GM21390 (cell line): ENCODE measurements at regions not wholly inside any gene's neighbourhood (a gene's known extent, or its start where the extent isn't known, plus 50 kb on each side); places are given as distances from the start of the nearest gene placed in this dataset.

Experiments
- ATAC-seq: cut with Tn5 transposase; IDR thresholded peaks from one replicate; pipeline ENCODE4 v1.9.1; 2021; ENCODE audit not compliant: unreplicated experiment

DNA sequence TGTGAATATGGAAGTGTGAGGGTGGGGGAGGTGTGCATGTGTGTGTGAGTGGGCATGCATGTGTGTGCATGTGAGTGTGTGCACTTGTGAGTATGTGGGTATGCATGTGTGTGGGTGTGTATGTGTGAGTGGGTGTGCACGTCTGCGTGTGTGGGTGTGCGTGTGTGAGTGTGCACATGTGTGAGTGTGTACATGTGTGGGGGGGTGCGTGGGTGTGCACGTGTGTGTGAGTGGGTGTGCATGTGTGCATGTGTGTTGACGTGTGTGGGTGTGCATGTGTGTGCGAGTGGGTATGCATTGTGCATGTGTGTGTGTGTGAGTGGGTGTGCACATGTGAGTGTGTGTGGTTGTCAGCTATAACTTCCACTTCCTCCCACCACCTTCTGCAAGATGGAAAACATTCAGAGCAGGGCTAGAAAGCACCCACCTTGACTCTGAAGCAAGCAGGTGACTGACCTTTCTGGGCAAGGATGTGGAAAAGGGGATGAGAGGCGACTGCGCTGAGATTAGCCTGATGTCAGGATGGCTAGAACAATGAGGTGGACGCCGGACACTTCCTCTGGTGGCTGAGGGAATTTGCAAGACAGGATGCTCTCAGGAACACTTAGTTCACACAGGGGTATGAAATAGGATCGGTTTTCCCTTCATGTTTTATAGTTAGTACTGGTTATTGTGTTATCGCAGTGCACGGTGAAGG, 103.6 kb downstream of the ACKR3 start:
- no peak for ATAC-seq

DNA sequence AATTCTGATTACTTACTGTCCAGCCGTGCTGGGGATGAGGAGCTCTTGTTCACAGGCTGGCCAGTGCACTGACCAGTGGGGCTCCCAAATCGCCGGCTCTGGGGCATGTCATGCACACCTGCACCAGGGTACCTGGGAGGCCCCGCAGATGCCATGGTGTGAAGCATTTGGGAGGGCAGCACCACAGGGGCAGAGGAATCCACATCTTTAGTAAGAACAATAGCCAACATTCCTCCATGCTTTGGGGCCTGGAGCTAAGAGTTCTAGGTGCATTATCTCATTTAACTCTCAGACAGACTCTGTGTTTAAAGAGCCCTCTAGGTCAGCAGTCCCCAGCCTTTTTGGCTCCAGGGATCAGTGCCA, 104.2 kb downstream of the ACKR3 start:
- no peak for ATAC-seq

DNA sequence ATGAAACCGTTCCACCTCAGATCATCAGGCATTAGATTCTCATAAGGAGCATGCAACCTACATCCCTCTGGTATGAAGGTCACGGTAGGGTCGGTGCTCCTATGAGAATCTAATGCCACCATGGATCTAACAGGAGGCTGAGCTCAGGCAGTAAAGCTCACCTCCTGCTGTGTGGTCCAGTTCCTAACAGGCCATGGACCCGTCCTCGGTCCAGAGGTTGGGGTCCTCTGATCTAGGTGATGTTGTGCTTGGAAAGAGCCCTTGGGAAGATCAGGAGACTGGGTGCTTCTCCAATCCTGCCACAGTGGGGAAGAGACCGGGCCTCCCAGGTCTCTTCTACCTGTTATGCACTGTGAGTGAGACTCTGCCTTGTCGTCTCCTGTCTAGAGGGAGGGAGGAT, 104.6 kb downstream of the ACKR3 start:
- no peak for ATAC-seq

DNA sequence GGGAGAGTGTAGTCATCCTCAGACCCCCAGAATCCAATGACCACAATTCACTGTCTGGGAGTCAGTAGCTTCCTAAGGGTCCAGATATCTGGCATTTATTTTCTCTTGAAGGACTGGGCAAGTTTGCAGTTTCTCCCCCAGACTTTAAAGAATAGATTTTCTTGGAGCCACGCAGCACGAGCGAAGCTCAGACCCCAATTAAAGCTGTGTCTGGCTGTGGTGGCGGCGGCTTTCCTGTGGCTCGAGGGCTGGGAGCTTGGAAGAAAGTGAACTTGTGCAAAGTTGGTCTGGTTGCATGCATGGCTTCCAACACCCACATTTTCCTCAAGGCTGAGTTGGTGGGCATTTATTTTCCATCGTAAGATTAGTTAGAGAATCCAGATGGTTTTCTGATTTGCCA, 105.0 kb downstream of the ACKR3 start:
- no peak for ATAC-seq

DNA sequence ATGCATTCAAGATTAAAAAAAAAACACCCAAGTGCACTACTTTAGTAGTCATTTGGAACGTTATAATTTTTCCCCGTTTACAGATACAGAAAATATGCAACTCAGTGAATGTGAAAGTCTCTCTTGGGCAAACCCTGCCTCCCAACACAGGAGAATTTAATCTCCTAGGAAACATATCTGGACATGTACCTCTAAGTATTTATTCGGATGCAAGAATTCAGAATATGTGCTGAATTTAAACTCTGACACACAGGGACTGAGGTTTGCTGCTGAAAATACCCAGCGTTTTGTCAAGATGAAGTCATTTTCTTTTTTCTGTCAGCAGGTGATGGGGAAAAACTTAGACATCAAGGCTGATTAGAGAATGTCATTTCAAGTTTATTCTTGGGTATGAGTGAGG, 105.4 kb downstream of the ACKR3 start:
- no peak for ATAC-seq

DNA sequence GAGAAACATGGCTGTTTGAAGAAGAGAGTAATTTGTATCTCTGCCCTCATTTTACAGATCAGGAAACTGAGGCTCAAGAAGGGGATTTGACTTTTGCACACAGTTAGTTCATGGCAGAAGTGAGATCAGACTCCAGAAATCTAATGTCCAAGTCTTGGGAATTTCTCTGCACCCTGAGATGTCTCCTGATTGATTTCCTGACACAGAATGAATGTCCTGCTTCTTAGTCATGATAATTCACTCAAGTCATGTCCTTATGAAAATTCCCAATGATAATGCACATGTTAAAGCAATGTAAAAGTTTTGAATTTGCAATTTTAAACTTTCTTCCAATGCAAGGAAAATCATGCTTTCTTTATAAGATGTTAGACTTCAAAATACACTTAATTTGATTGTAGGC, 105.9 kb downstream of the ACKR3 start:
- no peak for ATAC-seq

DNA sequence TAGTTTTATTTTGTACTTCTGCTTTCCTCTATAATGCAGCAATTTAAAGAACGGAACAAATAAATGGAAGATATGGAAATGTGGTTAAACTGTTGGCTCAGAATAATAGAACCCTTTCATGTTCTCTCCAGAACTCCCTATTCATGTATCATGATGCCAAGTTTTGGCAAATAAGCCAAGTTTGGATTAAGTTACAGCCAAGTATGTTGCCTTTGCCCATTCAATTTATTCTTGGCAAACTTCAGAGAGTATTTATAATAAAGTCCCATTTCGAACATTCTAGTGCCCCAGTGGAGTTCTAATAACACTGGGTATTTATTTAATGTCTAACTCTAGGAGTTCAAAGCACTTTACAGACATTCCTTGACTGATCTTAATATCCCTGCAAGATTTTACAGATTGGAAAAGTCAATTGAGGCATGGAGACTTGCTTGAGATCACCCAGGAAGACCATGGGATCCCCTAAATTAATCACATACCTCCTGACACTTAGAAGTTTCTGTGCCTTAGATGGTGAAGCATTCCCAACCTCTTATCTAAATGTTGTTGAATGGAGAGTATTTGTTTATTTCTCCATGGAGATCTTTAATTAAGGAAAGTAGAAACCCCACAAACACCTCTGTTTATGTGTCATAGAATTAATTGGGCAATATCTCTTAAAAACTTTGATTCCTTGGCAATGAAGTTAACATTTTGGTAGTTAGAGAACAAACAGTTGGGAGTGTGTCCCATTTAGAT, 106.7 kb downstream of the ACKR3 start:
- ATAC-seq, result no peak

DNA sequence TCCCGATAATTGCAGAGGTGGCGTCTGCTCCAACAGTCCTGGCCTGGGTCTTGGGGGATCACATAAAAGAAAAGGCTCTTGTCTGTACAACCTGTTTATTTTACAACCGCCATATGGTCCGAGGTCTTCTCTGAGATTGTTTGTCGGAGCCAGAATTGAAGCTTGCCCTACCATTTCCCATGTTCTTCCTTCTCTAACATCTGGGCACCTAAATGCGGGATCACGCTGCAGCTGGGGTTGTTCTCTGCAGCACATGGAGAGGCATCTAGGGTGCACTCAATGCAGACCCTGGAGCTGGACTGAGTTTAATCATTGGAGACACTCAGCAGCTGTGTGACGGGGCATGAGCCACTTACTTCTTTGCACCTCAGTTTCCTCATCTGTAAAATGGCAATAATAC, 107.7 kb downstream of the ACKR3 start:
- no peak for ATAC-seq

DNA sequence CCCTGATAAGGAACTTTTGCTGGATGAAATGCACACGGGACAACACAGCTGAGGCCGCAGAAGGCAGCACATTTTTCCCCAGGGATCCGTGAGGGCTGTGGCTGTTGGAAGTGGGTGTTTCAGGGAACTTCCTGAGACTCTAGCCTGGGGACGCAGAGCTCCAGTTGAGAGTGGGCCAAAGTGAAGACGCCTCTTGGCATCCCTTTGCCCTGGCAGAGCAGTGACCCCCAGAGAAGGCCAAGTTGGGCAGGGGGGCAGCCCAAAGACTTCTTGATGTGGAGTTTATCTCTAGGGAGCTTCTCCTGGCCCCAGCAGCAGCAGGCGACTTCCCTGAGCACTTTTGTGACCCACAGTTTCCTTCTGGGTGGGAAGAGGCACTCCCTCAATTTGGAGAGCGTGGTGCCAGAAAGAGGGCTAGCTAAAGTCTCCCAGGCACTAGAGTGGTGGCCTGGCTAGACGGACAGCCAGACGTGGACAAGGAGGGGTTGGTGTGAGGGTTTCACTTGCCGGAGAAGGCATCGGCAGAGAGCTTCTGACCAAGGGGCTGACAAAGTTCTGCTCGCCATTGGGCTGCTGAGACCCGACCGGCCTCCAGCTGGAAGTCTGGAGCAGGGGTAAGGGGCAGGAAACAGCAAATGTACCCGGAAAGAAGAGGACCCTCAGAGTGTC, 108.8 kb downstream of the ACKR3 start:
- no peak for ATAC-seq

DNA sequence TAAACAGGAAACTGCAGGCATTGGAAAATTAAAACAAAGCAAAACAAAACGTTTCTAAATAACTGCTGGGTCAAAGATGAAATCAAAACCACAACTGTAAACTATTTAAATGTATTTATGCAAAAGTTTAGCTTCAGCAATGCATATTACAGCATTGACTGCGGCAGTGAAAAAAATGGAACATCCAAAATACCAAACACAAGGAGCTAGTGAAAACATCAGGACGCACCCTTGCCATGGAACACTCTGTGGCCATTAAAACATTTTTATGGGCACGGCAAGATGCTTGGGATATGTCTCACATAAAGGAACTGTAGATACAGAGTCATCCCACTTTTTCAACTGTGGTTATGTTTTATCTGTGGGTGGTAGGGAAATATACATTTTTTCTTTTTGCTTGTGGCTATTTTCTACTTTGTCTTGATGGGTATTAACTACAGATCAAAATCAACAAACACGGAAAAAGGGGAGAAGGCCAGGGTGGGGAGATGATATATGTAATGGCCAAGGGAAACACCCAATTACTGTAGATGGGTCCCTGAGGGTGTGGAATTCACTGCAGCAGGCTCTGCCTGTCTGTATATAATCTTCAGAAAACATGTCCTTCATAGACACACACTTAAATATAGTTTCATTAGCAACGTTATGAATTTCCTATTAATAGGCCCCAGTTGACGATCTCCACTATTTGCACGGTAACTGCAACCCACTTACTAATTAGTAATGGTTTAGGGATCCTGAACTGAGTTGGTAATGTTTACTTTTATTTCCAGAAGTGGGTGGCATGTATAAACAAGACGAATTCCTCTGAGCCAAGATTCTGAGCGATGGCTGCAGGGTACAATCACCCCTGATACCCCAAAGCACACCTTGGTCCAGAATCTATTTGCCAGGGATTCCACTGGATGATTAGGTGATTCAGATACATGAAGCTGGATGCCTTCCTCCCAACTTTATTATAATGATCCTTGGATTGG, 110.5 kb downstream of the ACKR3 start:
- ATAC-seq, result no peak

DNA sequence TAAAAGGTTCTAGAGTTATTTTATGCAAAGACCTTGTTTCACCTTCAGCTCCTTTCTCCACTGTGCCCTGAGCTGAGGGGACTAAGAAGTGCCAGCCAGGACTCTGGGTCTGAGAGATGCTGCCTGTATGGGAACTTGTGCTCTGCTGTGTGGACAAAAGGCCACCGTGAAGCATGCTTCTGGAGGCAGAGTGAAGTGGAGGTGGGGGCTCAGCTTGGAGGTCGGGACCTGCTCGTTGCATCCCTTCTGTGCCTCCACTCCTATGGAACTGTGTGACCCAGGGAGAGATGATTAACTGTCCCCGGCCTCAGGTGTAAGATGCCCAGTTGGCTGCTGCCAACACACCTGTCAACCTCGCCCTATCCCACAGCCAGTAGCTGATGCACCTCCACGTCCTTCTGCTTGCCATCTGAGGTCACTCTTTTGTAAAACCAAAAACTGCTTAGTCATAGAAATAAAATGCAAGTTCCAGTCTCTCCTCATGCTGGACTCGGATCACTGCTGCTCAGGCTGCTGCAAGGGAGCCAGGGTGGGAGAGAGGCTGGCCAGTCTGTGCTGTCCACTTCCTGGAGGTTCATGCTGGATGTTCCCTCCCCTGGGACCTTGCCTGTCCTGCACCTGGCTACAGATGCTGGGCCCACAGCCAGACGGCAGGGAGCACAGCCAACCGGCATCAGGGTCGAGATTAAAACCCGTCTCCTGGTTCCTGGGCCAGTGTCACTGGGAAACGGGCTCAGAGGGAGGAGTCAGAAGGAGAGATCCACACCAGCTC, 113.2 kb downstream of the ACKR3 start:
- ATAC-seq, result no peak

DNA sequence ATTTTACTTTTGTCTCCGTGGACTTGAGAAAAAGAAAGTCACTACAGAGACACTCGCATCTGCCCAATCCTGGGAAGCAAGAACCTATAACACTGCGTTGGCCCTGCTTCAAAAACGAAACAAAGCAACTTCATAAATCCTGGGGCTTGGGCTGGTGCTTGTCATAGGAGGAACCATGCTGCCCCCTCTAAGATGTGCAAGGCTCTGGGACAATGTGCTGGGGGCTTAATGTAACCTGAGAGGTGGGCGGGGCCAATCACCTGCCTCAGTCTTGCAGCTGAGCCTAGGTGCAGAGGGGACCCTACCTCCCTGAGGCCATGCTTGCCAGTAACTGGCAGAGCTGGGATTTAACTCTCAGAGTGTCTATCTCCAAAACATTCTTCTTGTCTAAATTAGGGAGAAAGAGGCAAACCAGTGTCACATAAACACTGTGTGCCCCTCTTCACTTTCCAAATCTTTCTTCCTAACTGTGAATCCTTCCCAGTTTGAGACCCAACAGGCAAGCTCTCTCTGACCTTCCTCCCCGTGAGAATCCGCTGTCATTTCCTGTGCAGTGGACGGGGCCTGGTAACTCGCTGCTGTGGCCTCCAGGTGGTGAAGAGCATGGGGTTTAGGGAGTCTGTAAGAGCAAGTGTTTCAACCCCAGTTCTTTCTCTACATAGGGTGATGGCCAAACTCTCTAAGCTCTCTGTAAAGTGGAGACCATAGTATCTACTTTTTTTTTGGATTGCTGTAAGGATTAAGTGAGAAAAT, 115.1 kb downstream of the ACKR3 start:
- no peak for ATAC-seq

DNA sequence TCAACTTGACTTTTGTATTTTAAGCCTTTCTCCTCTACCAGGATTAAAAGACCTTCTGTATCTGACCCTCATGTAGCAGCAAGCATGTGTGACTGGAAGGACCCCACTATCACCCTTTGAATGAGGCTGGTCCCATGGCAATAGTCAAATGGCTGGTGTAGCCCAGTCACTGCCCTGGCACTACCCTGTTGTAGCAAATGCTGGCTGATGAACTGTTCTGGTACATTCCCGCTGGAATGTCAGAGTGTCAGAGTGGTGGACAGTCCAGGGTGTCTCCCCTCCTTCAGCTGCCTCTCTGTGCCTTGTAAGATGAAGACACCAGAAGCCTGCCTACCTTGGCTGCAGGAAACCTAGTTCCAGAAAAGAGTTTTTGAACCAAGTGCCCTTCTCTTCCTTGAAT, 115.7 kb downstream of the ACKR3 start:
- no peak for ATAC-seq

DNA sequence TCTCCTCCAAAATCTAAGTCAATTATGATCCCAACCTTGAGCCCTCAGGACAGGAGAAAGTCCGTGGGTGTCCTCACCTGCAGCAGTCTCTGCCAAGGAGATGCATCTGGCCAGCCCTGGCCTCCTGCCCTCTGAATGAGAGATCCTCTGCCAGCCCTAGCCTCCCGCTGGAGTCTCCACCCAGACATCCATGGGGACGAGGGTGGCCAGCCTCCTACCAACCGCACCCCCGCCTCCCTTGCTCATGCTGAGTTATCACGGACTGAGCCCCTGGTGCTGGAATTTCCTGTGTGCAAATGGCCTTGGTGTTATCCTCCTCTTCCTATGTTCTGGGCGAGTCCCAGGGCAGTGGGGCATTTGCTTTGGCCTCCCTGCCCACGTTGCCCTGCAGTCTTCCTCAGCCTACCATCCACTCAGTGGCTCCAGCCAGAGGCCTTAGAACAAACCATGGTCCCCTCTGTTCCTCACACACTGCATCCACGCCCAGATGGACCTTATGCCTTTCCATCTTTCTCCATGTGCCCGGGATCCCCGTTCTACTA, 116.4 kb downstream of the ACKR3 start:
- no peak for ATAC-seq

DNA sequence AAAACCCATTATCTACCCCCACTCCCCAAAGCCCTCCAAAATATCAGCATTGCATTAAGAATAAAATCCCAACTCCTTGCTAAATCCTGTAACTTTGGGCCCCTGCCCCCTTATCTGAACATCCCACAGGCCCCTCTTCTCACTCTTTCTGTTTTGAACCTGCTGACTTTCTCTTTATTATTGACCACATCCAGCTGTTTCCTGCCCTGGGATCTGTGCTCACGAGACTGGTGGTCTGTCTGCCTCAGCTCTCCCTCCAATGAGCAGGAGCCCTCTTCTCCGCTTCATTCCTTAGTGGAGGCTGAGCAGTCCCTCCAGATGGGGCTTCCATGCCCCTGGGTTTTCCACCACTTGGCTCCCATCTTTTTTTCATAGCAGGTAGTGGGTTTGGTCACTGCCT, 116.9 kb downstream of the ACKR3 start:
- ATAC-seq, result no peak

DNA sequence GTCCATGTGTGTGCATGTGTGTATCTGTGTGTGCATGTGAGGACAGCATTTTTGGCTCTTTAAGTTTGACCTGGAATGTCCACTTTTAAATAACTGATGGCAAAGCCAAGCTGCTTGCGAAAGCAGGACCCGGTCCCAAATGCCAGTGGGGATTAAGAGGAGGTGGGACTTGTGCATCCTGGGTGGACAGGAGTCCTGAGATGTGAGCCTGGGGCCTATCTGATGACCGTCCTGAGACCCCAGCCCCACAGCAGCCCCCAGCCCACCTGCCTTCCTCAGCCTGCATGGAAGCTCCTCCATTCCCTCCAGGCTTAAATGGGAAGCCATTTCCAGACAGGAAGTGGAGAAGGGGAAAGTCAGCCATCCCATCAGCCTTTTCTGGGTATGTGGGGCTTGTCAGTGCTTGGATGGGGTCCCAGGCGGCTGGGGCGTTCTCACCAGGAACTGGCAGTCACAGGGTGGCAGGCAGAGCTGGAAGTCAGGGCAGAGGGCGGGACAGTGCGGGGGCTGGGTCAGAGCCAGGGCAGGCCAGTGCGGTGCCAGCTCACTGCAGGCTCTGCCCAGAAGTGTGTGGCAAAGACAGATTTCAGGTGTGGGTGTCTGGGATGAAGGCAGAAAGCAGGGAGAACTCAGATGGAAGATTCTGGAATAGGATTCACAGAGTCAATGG, 117.8 kb downstream of the ACKR3 start:
- ATAC-seq, result no peak

DNA sequence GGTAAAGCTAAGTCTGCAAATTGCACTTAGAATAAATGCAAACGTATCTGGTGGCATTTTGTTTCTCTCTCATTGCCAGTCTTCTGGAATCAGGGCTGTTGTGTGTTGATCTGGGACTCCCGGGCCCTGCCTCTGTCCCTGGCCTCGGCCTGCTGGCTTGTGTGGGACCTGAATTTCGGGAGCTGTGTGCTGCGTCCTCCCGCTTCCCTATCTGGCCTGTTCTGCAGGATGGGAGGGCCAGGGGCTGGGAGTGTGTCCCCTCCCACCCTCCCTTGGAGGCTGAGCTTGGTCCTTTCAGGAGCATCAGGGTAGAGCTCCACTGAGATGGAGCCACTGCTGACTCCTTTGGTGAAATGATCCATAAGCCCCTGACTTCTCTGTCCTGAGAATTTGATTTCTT, 118.5 kb downstream of the ACKR3 start:
- ATAC-seq, result no peak

DNA sequence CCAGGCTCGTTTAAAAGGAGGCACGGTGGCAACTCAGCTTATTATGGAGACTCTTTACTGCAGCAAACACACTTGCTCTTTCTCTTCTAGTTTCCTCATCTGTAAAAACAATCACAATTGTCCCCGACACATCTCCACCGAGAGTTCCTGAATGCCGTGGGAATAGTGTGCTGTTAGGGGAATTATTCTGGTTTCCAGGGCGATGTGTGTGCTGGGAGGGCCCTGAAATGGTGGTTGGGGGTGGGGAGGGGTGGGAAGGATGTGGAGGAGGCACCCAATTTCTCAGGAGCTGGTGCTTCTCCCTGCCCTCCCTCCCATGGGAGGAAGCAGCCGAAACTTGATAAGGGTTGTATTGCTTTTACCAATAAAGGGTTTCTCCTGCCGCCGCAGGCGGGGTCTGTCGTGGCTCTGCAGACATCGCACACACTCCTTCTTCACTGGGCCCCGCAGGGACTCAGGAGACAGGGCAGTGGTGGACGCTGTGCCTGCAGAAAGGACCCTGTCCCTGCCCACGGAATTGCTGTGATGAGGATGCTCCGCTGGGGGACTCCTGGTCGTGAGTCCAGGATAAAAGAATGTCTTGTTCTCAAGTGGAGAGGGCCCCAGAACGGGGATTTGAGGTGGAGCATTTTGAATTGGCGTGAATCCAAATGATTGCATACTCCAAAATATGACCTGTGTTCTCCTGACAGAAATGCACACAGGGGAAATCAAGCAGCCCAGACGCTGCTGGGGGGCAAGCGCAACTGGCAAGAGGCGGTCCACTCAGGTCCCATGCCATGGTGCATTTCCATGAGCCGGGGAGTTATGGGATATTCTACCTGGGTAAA, 119.2 kb downstream of the ACKR3 start:
- ATAC-seq, result no peak
